ENCODE measurements at regions not wholly inside any gene's neighbourhood (a gene's known extent, or its start where the extent isn't known, plus 50 kb on each side); places are given as distances from the start of the nearest gene placed in this dataset.

GRCh38 chr7:32250471-32251260 is 180.5 kb upstream of the PDE1C start:
- no peaks in the 10 kb centered on the region for H3K27me3 ChIP-seq (ENCODE audit: control insufficient read depth, insufficient read depth, low read length)
- H3K9me3 ChIP-seq (ENCODE audit: control insufficient read depth, insufficient read depth, low read depth, low read length), result no peaks in the 10 kb centered on the region
- H3K27ac ChIP-seq (ENCODE audit: low read depth, low read length), result no peak overlapping the region
- no peaks in the 10 kb centered on the region for H3K36me3 ChIP-seq (ENCODE audit: control insufficient read depth, insufficient read depth, low read length)
- no peak overlapping the region for H3K4me3 ChIP-seq (ENCODE audit: low read depth, low read length)
- no peak overlapping the region for H3K9ac ChIP-seq (ENCODE audit: low read length)
- H3K4me1 ChIP-seq (ENCODE audit: control insufficient read depth, insufficient read depth, low read length), result peaks cover 5% of the 10 kb centered on the region

- Histone ChIP-seq H3K9me3 (ENCODE audit: control insufficient read depth, insufficient read depth, low read depth, low read length) (no peaks in the 10 kb centered on the region), H3K4me3 (ENCODE audit: low read depth, low read length) (no peak overlapping the region), H3K27ac (ENCODE audit: low read depth, low read length) (no peak overlapping the region), H3K9ac (ENCODE audit: low read length) (no peak overlapping the region), H3K36me3 (ENCODE audit: control insufficient read depth, insufficient read depth, low read length) (no peaks in the 10 kb centered on the region), H3K27me3 (ENCODE audit: control insufficient read depth, insufficient read depth, low read length) (no peaks in the 10 kb centered on the region), H3K4me1 (ENCODE audit: control insufficient read depth, insufficient read depth, low read length) (peaks cover 2% of the 10 kb centered on the region; the same call in 1 of the 2 replicates)
Observed at GRCh38 chr7:32250003-32250402, 179.8 kb upstream of the PDE1C start.

- no peak overlapping the region for H3K27ac ChIP-seq (ENCODE audit: low read depth, low read length)
- H3K36me3 ChIP-seq (ENCODE audit: control insufficient read depth, insufficient read depth, low read length), result no peaks in the 10 kb centered on the region
- H3K9ac ChIP-seq (ENCODE audit: low read length), result no peak overlapping the region
- H3K9me3 ChIP-seq (ENCODE audit: control insufficient read depth, insufficient read depth, low read depth, low read length), result no peaks in the 10 kb centered on the region
- H3K4me1 ChIP-seq (ENCODE audit: control insufficient read depth, insufficient read depth, low read length), result no peaks in the 10 kb centered on the region
- H3K4me3 ChIP-seq (ENCODE audit: low read depth, low read length), result no peak overlapping the region
- no peaks in the 10 kb centered on the region for H3K27me3 ChIP-seq (ENCODE audit: control insufficient read depth, insufficient read depth, low read length)
Observed at GRCh38 chr7:32248522-32248921, 178.3 kb upstream of the PDE1C start.

GRCh38 chr7:32244806-32245345 is 174.7 kb upstream of the PDE1C start:
- Histone ChIP-seq H3K27me3 (ENCODE audit: control insufficient read depth, insufficient read depth, low read length) (no peaks in the 10 kb centered on the region; the same call in 1 of the 2 replicates), H3K36me3 (ENCODE audit: control insufficient read depth, insufficient read depth, low read length) (no peaks in the 10 kb centered on the region), H3K4me1 (ENCODE audit: control insufficient read depth, insufficient read depth, low read length) (no peaks in the 10 kb centered on the region), H3K4me3 (ENCODE audit: low read depth, low read length) (no peak overlapping the region), H3K9me3 (ENCODE audit: control insufficient read depth, insufficient read depth, low read depth, low read length) (no peaks in the 10 kb centered on the region), H3K9ac (ENCODE audit: low read length) (no peak overlapping the region), H3K27ac (ENCODE audit: low read depth, low read length) (no peak overlapping the region)

GRCh38 chr7:32243687-32244290 is 173.6 kb upstream of the PDE1C start:
- no peaks in the 10 kb centered on the region for H3K4me1 ChIP-seq (ENCODE audit: control insufficient read depth, insufficient read depth, low read length)
- no peaks in the 10 kb centered on the region for H3K36me3 ChIP-seq (ENCODE audit: control insufficient read depth, insufficient read depth, low read length)
- H3K27me3 ChIP-seq (ENCODE audit: control insufficient read depth, insufficient read depth, low read length), result no peaks in the 10 kb centered on the region; the same call in 1 of the 2 replicates
- H3K4me3 ChIP-seq (ENCODE audit: low read depth, low read length), result no peak overlapping the region
- H3K9ac ChIP-seq (ENCODE audit: low read length), result no peak overlapping the region
- no peaks in the 10 kb centered on the region for H3K9me3 ChIP-seq (ENCODE audit: control insufficient read depth, insufficient read depth, low read depth, low read length)
- no peak overlapping the region for H3K27ac ChIP-seq (ENCODE audit: low read depth, low read length)

- no peaks in the 10 kb centered on the region; the same call in 1 of the 2 replicates for H3K27me3 ChIP-seq (ENCODE audit: control insufficient read depth, insufficient read depth, low read length)
- no peaks in the 10 kb centered on the region for H3K4me1 ChIP-seq (ENCODE audit: control insufficient read depth, insufficient read depth, low read length)
- H3K9ac ChIP-seq (ENCODE audit: low read length), result no peak overlapping the region
- H3K27ac ChIP-seq (ENCODE audit: low read depth, low read length), result no peak overlapping the region
- H3K4me3 ChIP-seq (ENCODE audit: low read depth, low read length), result no peak overlapping the region
- H3K9me3 ChIP-seq (ENCODE audit: control insufficient read depth, insufficient read depth, low read depth, low read length), result no peaks in the 10 kb centered on the region
- H3K36me3 ChIP-seq (ENCODE audit: control insufficient read depth, insufficient read depth, low read length), result no peaks in the 10 kb centered on the region
Observed at GRCh38 chr7:32242436-32242835, 172.2 kb upstream of the PDE1C start.

GRCh38 chr7:32241636-32242035 is 171.4 kb upstream of the PDE1C start:
- no peak overlapping the region for H3K9ac ChIP-seq (ENCODE audit: low read length)
- H3K4me1 ChIP-seq (ENCODE audit: control insufficient read depth, insufficient read depth, low read length), result no peaks in the 10 kb centered on the region
- H3K9me3 ChIP-seq (ENCODE audit: control insufficient read depth, insufficient read depth, low read depth, low read length), result no peaks in the 10 kb centered on the region
- no peaks in the 10 kb centered on the region for H3K36me3 ChIP-seq (ENCODE audit: control insufficient read depth, insufficient read depth, low read length)
- H3K4me3 ChIP-seq (ENCODE audit: low read depth, low read length), result no peak overlapping the region
- no peak overlapping the region for H3K27ac ChIP-seq (ENCODE audit: low read depth, low read length)
- no peaks in the 10 kb centered on the region; the same call in 1 of the 2 replicates for H3K27me3 ChIP-seq (ENCODE audit: control insufficient read depth, insufficient read depth, low read length)

GRCh38 chr7:32239764-32240163 is 169.6 kb upstream of the PDE1C start:
- no peaks in the 10 kb centered on the region for H3K36me3 ChIP-seq (ENCODE audit: control insufficient read depth, insufficient read depth, low read length)
- no peak overlapping the region for H3K4me3 ChIP-seq (ENCODE audit: low read depth, low read length)
- H3K9ac ChIP-seq (ENCODE audit: low read length), result no peak overlapping the region
- H3K27ac ChIP-seq (ENCODE audit: low read depth, low read length), result no peak overlapping the region
- no peaks in the 10 kb centered on the region; the same call in 1 of the 2 replicates for H3K27me3 ChIP-seq (ENCODE audit: control insufficient read depth, insufficient read depth, low read length)
- no peaks in the 10 kb centered on the region for H3K9me3 ChIP-seq (ENCODE audit: control insufficient read depth, insufficient read depth, low read depth, low read length)
- H3K4me1 ChIP-seq (ENCODE audit: control insufficient read depth, insufficient read depth, low read length), result no peaks in the 10 kb centered on the region

- no peaks in the 10 kb centered on the region for H3K27me3 ChIP-seq (ENCODE audit: control insufficient read depth, insufficient read depth, low read length)
- no peaks in the 10 kb centered on the region for H3K9me3 ChIP-seq (ENCODE audit: control insufficient read depth, insufficient read depth, low read depth, low read length)
- H3K4me3 ChIP-seq (ENCODE audit: low read depth, low read length), result no peak overlapping the region
- H3K9ac ChIP-seq (ENCODE audit: low read length), result no peak overlapping the region
- no peaks in the 10 kb centered on the region for H3K4me1 ChIP-seq (ENCODE audit: control insufficient read depth, insufficient read depth, low read length)
- H3K36me3 ChIP-seq (ENCODE audit: control insufficient read depth, insufficient read depth, low read length), result no peaks in the 10 kb centered on the region
- no peak overlapping the region for H3K27ac ChIP-seq (ENCODE audit: low read depth, low read length)
Observed at GRCh38 chr7:32228601-32229000, 158.4 kb upstream of the PDE1C start.

GRCh38 chr7:32227746-32228145 is 157.5 kb upstream of the PDE1C start:
- Histone ChIP-seq H3K4me3 (ENCODE audit: low read depth, low read length) (no peak overlapping the region), H3K9me3 (ENCODE audit: control insufficient read depth, insufficient read depth, low read depth, low read length) (no peaks in the 10 kb centered on the region), H3K27ac (ENCODE audit: low read depth, low read length) (no peak overlapping the region), H3K4me1 (ENCODE audit: control insufficient read depth, insufficient read depth, low read length) (no peaks in the 10 kb centered on the region), H3K9ac (ENCODE audit: low read length) (no peak overlapping the region), H3K27me3 (ENCODE audit: control insufficient read depth, insufficient read depth, low read length) (no peaks in the 10 kb centered on the region), H3K36me3 (ENCODE audit: control insufficient read depth, insufficient read depth, low read length) (no peaks in the 10 kb centered on the region)

GRCh38 chr7:32224276-32224675 is 154.1 kb upstream of the PDE1C start:
- no peaks in the 10 kb centered on the region for H3K36me3 ChIP-seq (ENCODE audit: control insufficient read depth, insufficient read depth, low read length)
- H3K27me3 ChIP-seq (ENCODE audit: control insufficient read depth, insufficient read depth, low read length), result no peaks in the 10 kb centered on the region
- H3K4me1 ChIP-seq (ENCODE audit: control insufficient read depth, insufficient read depth, low read length), result no peaks in the 10 kb centered on the region
- no peak overlapping the region for H3K4me3 ChIP-seq (ENCODE audit: low read depth, low read length)
- no peaks in the 10 kb centered on the region for H3K9me3 ChIP-seq (ENCODE audit: control insufficient read depth, insufficient read depth, low read depth, low read length)
- no peak overlapping the region for H3K27ac ChIP-seq (ENCODE audit: low read depth, low read length)
- no peak overlapping the region for H3K9ac ChIP-seq (ENCODE audit: low read length)

All from HUES6 (cell line).